ENCODE measurements at regions not wholly inside any gene's neighbourhood (a gene's known extent, or its start where the extent isn't known, plus 50 kb on each side); places are given as distances from the start of the nearest gene placed in this dataset.

DNA sequence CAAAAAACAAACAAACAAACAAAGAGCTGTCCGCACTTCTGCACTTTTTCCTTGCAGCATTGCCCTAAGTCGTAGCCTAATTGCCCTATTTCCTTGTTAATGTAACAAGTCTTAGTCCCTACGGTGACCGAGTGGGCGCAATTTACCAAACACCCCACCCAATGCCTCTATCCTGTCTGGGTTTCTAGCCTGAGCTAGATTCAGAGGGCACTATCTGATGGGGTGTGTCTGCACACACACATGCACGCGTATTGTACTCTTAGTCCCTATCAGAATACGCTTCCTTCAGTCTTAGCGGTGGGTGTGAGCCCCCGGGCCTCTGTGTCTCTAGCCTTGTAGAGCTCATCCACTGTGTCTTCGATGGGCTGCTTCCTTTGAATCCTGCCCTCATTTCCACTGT, 125.9 kb upstream of the DLG1 start:
- TF ChIP-seq, protein P1, sequence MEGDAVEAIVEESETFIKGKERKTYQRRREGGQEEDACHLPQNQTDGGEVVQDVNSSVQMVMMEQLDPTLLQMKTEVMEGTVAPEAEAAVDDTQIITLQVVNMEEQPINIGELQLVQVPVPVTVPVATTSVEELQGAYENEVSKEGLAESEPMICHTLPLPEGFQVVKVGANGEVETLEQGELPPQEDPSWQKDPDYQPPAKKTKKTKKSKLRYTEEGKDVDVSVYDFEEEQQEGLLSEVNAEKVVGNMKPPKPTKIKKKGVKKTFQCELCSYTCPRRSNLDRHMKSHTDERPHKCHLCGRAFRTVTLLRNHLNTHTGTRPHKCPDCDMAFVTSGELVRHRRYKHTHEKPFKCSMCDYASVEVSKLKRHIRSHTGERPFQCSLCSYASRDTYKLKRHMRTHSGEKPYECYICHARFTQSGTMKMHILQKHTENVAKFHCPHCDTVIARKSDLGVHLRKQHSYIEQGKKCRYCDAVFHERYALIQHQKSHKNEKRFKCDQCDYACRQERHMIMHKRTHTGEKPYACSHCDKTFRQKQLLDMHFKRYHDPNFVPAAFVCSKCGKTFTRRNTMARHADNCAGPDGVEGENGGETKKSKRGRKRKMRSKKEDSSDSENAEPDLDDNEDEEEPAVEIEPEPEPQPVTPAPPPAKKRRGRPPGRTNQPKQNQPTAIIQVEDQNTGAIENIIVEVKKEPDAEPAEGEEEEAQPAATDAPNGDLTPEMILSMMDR (IDR thresholded peaks at IDR 0.05), result no peak
- no peak for TF ChIP-seq EZH2 (IDR thresholded peaks at IDR 0.05; ENCODE audit: borderline replicate concordance, insufficient read depth, low read depth, low read length, poor library complexity, severe bottlenecking)

All from B cell (primary cell).